ENCODE measurements at regions not wholly inside any gene's neighbourhood (a gene's known extent, or its start where the extent isn't known, plus 50 kb on each side); places are given as distances from the start of the nearest gene placed in this dataset.

- TF ChIP-seq CTCF (IDR thresholded peaks at IDR 0.05) (no peak), POLR2A (IDR thresholded peaks at IDR 0.05) (no peak)
These were observed 326.1 kb downstream of the IL15 start for GRCh38 chr4:141962486-141962885.

Data from lower leg skin (tissue), 3 donors.